ENCODE measurements at regions not wholly inside any gene's neighbourhood (a gene's known extent, or its start where the extent isn't known, plus 50 kb on each side); places are given as distances from the start of the nearest gene placed in this dataset.
"Not testable (repeated sequence)": the region's sequence is repeated elsewhere in the genome, so short reads cannot be mapped to it uniquely, and the experiment has no call there.

GRCh38 chr12:25615119-25615518 lies 62.0 kb upstream of the LMNTD1 start:
- no peak for DNase-seq (ENCODE audit: low read depth)

GRCh38 chr12:25616286-25616685 lies 63.2 kb upstream of the LMNTD1 start:
- DNase-seq (ENCODE audit: low read depth), result no peak

GRCh38 chr12:25617991-25618390 lies 64.9 kb upstream of the LMNTD1 start:
- no peak for DNase-seq (ENCODE audit: low read depth)

- no peak for DNase-seq (ENCODE audit: low read depth)
Observed at GRCh38 chr12:25623816-25624215, 70.7 kb upstream of the LMNTD1 start.

- no peak for DNase-seq (ENCODE audit: low read depth)
Observed at GRCh38 chr12:25625146-25625545, 72.1 kb upstream of the LMNTD1 start.

- DNase-seq (ENCODE audit: low read depth), result no peak
Observed at GRCh38 chr12:25629341-25629740, 76.3 kb upstream of the LMNTD1 start.

- not testable (repeated sequence) for DNase-seq (ENCODE audit: low read depth)
Observed at GRCh38 chr12:25630735-25631515, 77.8 kb upstream of the LMNTD1 start.

- not testable (repeated sequence) for DNase-seq (ENCODE audit: low read depth)
Observed at GRCh38 chr12:25633149-25633548, 80.1 kb upstream of the LMNTD1 start.

- DNase-seq (ENCODE audit: low read depth), result no peak
Observed at GRCh38 chr12:25637752-25638151, 84.7 kb upstream of the LMNTD1 start.

GRCh38 chr12:25639406-25639805 lies 86.3 kb upstream of the LMNTD1 start:
- no peak for DNase-seq (ENCODE audit: low read depth)

- no peak for DNase-seq (ENCODE audit: low read depth)
Observed at GRCh38 chr12:25644979-25645378, 91.9 kb upstream of the LMNTD1 start.

GRCh38 chr12:25645427-25645826 lies 92.3 kb upstream of the LMNTD1 start:
- no peak for DNase-seq (ENCODE audit: low read depth)

- no peak for DNase-seq (ENCODE audit: low read depth)
Observed at GRCh38 chr12:25651931-25652330, 98.8 kb upstream of the LMNTD1 start.

GRCh38 chr12:25652371-25652770 lies 99.3 kb upstream of the LMNTD1 start:
- DNase-seq (ENCODE audit: low read depth), result no peak

- no peak for DNase-seq (ENCODE audit: low read depth)
Observed at GRCh38 chr12:25653487-25654175, 100.5 kb upstream of the LMNTD1 start.

GRCh38 chr12:25655702-25656101 lies 102.6 kb upstream of the LMNTD1 start:
- DNase-seq (ENCODE audit: low read depth), result no peak

- DNase-seq (ENCODE audit: low read depth), result no peak
Observed at GRCh38 chr12:25659621-25660020, 106.5 kb upstream of the LMNTD1 start.

- no peak for DNase-seq (ENCODE audit: low read depth)
Observed at GRCh38 chr12:25670076-25671055, 117.3 kb upstream of the LMNTD1 start.

- no peak for DNase-seq (ENCODE audit: low read depth)
Observed at GRCh38 chr12:25675808-25676207, 122.7 kb upstream of the LMNTD1 start.

GRCh38 chr12:25677232-25677937 lies 124.3 kb upstream of the LMNTD1 start:
- DNase-seq (ENCODE audit: low read depth), result no peak

- DNase-seq (ENCODE audit: low read depth), result no peak
Observed at GRCh38 chr12:25681580-25681979, 128.5 kb upstream of the LMNTD1 start.

- DNase-seq (ENCODE audit: low read depth), result no peak
Observed at GRCh38 chr12:25682421-25682820, 129.3 kb upstream of the LMNTD1 start.
